ENCODE measurements at regions not wholly inside any gene's neighbourhood (a gene's known extent, or its start where the extent isn't known, plus 50 kb on each side); places are given as distances from the start of the nearest gene placed in this dataset.

- TF ChIP-seq ZNF699 (CRISPR knock-in tag; IDR thresholded peaks at IDR 0.05; ENCODE audit: insufficient replicate concordance) (no peak), NEUROD1 (IDR thresholded peaks at IDR 0.05; ENCODE audit: borderline replicate concordance, low read depth, low read length, partially characterized antibody) (no peak), PHB (CRISPR knock-in tag; IDR thresholded peaks at IDR 0.05) (no peak), ZNF24 (IDR thresholded peaks at IDR 0.05) (0 out of 2 replicates have a peak, but pooled peaks have one; percentile 37), ZNF592 (IDR thresholded peaks at IDR 0.05) (peak; percentile 42; the same call in 1 of the 2 replicates), ERF (CRISPR knock-in tag; IDR thresholded peaks at IDR 0.05) (no peak), PHB2 (IDR thresholded peaks at IDR 0.05; ENCODE audit: low read depth) (peak; percentile 56; the same call in 1 of the 2 replicates)
- TF ChIP-seq, protein P1, sequence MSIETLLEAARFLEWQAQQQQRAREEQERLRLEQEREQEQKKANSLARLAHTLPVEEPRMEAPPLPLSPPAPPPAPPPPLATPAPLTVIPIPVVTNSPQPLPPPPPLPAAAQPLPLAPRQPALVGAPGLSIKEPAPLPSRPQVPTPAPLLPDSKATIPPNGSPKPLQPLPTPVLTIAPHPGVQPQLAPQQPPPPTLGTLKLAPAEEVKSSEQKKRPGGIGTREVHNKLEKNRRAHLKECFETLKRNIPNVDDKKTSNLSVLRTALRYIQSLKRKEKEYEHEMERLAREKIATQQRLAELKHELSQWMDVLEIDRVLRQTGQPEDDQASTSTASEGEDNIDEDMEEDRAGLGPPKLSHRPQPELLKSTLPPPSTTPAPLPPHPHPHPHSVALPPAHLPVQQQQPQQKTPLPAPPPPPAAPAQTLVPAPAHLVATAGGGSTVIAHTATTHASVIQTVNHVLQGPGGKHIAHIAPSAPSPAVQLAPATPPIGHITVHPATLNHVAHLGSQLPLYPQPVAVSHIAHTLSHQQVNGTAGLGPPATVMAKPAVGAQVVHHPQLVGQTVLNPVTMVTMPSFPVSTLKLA (conservative IDR thresholded peaks at IDR 0.05): peak in 1 of 2 experiments; percentile 69; a peak in 2 of 4 replicates
- TF ChIP-seq, protein P2, sequence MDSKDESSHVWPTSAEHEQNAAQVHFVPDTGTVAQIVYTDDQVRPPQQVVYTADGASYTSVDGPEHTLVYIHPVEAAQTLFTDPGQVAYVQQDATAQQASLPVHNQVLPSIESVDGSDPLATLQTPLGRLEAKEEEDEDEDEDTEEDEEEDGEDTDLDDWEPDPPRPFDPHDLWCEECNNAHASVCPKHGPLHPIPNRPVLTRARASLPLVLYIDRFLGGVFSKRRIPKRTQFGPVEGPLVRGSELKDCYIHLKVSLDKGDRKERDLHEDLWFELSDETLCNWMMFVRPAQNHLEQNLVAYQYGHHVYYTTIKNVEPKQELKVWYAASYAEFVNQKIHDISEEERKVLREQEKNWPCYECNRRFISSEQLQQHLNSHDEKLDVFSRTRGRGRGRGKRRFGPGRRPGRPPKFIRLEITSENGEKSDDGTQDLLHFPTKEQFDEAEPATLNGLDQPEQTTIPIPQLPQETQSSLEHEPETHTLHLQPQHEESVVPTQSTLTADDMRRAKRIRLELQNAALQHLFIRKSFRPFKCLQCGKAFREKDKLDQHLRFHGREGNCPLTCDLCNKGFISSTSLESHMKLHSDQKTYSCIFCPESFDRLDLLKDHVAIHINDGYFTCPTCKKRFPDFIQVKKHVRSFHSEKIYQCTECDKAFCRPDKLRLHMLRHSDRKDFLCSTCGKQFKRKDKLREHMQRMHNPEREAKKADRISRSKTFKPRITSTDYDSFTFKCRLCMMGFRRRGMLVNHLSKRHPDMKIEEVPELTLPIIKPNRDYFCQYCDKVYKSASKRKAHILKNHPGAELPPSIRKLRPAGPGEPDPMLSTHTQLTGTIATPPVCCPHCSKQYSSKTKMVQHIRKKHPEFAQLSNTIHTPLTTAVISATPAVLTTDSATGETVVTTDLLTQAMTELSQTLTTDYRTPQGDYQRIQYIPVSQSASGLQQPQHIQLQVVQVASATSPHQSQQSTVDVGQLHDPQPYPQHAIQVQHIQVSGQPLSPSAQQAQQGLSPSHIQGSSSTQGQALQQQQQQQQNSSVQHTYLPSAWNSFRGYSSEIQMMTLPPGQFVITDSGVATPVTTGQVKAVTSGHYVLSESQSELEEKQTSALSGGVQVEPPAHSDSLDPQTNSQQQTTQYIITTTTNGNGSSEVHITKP (IDR thresholded peaks at IDR 0.05; ENCODE audit: partially characterized antibody): peak; percentile 80
- TF ChIP-seq, protein P3, sequence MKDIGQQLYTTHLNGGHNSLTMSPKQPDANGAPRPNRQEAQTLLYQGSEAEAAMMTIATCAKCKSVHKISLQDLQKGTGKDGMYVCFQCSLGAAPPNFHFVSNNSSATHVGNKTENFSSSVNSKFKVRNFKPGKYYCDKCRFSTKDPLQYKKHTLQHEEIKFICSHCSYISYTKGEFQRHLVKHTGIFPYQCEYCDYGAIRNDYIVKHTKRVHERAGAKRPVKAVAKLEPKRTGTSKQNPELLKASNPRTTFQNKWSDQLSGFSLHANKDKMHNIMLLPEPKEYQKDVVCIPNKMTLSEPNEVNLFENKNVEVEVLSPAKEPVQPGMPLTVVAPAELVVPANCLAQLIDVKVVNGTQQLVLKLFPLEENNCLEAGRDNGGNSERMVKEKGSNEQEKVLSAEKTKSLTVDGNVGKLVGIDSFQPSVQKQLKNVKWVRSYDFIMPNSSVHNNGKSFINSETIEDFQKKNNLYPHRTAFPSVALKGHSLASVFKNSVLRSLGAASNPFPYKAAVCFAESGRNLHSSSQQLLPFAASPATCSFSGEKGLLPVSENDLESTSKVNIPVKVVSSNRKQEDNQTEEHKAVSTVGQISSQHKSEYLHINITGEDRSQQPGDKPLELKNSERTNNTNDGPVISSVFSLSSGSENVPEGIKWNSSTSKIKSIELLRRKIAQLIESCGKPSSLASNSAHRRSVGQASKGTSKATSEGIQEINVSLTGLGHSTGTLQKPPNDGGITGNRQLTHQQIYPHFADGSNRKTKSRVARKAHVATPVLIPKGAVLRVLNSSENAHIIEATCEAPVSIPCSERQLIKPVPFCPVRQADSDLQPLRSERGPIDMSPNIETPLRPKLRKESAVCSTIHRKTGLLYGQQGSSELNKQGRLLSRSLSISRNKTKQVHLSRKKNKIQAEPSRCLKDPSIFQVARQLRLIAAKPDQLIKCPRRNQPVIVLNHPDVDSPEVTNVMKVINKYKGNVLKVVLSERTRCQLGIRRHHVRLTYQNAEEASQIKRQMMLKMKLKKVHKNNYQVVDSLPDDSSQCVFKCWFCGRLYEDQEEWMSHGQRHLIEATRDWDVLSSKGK (CRISPR knock-in tag; IDR thresholded peaks at IDR 0.05): no peak
These were observed 223.1 kb downstream of the SEC14L1 start (continued) for GRCh38 chr17:77363821-77364361.
